GM12872 (cell line): ENCODE measurements at regions not wholly inside any gene's neighbourhood (a gene's known extent, or its start where the extent isn't known, plus 50 kb on each side); places are given as distances from the start of the nearest gene placed in this dataset.

Experiments used
- TF ChIP-seq, protein P1 (sequence below): IDR thresholded peaks from 3 replicates; pipeline ENCODE4 v1.5.1; 2011; ENCODE audit warnings: low read depth, mild to moderate bottlenecking, low read length, moderate library complexity; ENCODE audit not compliant: insufficient read depth

DNA sequence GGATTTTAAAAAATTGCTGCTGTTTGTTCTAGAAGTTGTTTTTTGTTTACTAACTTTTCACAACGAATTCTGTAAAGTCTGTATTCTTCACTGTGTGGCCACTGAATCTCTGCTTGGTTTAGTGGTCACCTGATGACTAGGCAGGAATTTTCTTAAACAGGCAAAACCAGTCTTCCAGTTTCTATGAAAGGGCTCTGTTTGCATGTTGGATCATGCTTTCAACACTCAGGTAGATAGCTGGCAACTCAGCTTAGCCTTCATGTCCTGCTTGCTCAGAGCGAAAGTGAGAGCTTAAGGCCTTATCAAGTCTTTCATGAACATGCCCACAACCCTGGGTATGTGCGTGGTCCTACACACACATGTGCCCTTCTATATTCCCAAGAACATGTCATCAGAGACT, 52.4 kb upstream of the CCDC190 start:
- TF ChIP-seq, protein P1, sequence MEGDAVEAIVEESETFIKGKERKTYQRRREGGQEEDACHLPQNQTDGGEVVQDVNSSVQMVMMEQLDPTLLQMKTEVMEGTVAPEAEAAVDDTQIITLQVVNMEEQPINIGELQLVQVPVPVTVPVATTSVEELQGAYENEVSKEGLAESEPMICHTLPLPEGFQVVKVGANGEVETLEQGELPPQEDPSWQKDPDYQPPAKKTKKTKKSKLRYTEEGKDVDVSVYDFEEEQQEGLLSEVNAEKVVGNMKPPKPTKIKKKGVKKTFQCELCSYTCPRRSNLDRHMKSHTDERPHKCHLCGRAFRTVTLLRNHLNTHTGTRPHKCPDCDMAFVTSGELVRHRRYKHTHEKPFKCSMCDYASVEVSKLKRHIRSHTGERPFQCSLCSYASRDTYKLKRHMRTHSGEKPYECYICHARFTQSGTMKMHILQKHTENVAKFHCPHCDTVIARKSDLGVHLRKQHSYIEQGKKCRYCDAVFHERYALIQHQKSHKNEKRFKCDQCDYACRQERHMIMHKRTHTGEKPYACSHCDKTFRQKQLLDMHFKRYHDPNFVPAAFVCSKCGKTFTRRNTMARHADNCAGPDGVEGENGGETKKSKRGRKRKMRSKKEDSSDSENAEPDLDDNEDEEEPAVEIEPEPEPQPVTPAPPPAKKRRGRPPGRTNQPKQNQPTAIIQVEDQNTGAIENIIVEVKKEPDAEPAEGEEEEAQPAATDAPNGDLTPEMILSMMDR: no peak

DNA sequence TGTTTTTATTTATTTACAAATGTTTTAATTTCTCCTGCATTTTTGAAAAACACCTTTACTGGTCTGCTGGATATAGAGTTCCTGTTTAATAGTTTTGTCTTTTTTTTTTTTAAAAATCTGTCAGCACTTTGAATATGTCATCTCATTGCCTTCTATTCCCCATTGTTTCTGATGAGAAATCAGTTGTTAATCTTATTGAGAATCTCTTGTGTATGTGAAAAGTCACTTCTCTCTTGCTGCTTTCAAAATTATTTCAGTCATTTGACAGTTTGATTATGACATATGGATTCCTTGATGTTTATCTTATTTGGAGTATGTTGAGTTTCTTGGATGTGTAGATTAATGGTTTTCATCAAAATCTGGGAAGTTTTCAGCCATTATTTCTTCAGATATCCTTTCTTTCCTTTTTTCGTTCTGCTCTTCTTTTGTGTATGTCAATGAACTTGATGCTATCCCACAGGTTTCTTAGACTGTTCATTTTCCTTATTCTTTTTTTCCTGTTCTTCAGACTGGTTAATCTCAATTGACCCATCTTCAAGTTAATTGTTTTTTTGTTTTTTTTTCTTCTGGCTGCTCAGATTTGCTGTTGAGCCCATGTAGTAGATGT, 51.2 kb upstream of the CCDC190 start:
- TF ChIP-seq, protein P1: no peak
